ENCODE measurements at regions not wholly inside any gene's neighbourhood (a gene's known extent, or its start where the extent isn't known, plus 50 kb on each side); places are given as distances from the start of the nearest gene placed in this dataset.

DNA sequence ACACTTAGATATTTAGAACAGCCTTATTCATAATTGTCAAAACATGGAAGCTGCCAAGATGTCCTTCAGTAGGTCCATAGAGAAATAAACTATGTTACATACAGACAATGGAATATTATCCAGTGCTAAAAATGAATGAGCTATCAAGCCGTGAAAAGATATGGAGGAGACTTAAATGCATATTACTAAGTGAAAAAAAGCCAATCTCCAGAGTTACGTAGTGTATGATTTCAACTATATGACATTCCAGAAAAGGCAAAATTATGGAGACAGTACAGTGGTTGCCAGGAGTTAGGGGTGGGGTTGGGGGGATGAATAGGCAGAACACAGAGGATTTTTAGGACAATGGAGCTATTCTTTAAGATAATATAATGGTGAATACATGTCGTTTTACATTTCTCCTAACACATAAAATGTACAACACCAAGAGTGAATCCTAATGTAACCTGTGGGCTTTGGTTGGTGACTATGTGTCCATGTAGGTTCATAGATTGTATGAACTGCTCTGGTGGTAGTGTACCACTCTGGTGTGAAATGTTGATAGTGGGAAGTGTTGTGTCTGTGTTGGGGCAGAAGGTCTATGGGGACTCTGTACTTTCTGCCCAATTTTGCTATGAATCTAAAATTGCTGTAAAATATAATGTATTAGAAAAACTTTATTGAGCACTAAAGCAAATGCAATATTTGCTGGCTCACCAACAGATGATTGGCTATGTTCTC lies 122.6 kb downstream of the USP22 start:
- TF ChIP-seq JUN (IDR thresholded peaks at IDR 0.05; ENCODE audit: borderline replicate concordance, insufficient read depth, insufficient read length, low read depth) (no peak), EZH2 (IDR thresholded peaks at IDR 0.05; ENCODE audit: borderline replicate concordance, low read depth, low read length, severe bottlenecking) (no peak), GATA2 (IDR thresholded peaks at IDR 0.05; ENCODE audit: insufficient read depth, insufficient read length, low read depth, low read length) (no peak), POLR2AphosphoS5 (IDR thresholded peaks at IDR 0.05; ENCODE audit: insufficient read depth, low read depth, low read length) (no peak), POLR2A (IDR thresholded peaks at IDR 0.05; ENCODE audit: low read depth, low read length) (no peak), MYC (IDR thresholded peaks at IDR 0.05; ENCODE audit: low read depth, low read length) (no peak), FOS (IDR thresholded peaks at IDR 0.05; ENCODE audit: borderline replicate concordance, insufficient read depth, low read length) (no peak)
- TF ChIP-seq, protein P1, sequence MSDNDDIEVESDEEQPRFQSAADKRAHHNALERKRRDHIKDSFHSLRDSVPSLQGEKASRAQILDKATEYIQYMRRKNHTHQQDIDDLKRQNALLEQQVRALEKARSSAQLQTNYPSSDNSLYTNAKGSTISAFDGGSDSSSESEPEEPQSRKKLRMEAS (IDR thresholded peaks at IDR 0.05; ENCODE audit: insufficient read depth, insufficient read length): no peak
- TF ChIP-seq, protein P2, sequence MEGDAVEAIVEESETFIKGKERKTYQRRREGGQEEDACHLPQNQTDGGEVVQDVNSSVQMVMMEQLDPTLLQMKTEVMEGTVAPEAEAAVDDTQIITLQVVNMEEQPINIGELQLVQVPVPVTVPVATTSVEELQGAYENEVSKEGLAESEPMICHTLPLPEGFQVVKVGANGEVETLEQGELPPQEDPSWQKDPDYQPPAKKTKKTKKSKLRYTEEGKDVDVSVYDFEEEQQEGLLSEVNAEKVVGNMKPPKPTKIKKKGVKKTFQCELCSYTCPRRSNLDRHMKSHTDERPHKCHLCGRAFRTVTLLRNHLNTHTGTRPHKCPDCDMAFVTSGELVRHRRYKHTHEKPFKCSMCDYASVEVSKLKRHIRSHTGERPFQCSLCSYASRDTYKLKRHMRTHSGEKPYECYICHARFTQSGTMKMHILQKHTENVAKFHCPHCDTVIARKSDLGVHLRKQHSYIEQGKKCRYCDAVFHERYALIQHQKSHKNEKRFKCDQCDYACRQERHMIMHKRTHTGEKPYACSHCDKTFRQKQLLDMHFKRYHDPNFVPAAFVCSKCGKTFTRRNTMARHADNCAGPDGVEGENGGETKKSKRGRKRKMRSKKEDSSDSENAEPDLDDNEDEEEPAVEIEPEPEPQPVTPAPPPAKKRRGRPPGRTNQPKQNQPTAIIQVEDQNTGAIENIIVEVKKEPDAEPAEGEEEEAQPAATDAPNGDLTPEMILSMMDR (IDR thresholded peaks at IDR 0.05; ENCODE audit: extremely low read depth in 1 of 2, insufficient read depth in 1 of 2, low read depth in 1 of 2, low read length in 2 of 2): no peak
- H3K27ac ChIP-seq (ENCODE audit: insufficient read depth, low read depth, low read length): no peak overlapping the region
- FAIRE-seq: no peak

More for the DNA sequence above, 122.6 kb downstream of the USP22 start:
- Histone ChIP-seq H3K4me1 (ENCODE audit: control insufficient read depth, extremely low read depth, insufficient read depth, low read length) (no peaks in the 10 kb centered on the region), H3K4me3 (replicated peaks in 1 of 3; ENCODE audit: insufficient read depth in 1 of 3, low read depth in 1 of 3, low read length in 3 of 3) (no peak overlapping the region), H3K9me1 (replicated peaks; ENCODE audit: control insufficient read depth, extremely low read depth, insufficient read depth, low read length) (no peaks in the 10 kb centered on the region), H3K9me3 (replicated peaks; ENCODE audit: control insufficient read depth, insufficient read depth, low read length) (no peaks in the 10 kb centered on the region), H3K79me2 (ENCODE audit: control insufficient read depth, insufficient read depth, low read length) (no peaks in the 10 kb centered on the region), H3K27me3 (ENCODE audit: control insufficient read depth in 2 of 2, insufficient read depth in 2 of 2, low read length in 2 of 2) (no peaks in the 10 kb centered on the region), H3K4me2 (ENCODE audit: insufficient read depth, low read length) (no peak overlapping the region), H4K20me1 (replicated peaks; ENCODE audit: control insufficient read depth, extremely low read depth, insufficient read depth, low read length) (no peaks in the 10 kb centered on the region), H3K36me3 (ENCODE audit: control insufficient read depth in 2 of 2, extremely low read depth in 1 of 2, insufficient read depth in 2 of 2, low read length in 2 of 2) (no peaks in the 10 kb centered on the region), H3K9ac (replicated peaks; ENCODE audit: extremely low read depth, insufficient read depth, low read length) (no peak overlapping the region), H2AFZ (ENCODE audit: low read depth, low read length) (no peak overlapping the region)
- intact Hi-C loops (cut with micrococcal nuclease): no loop called here
- POLR2A ChIA-PET: no interaction called here
- no peak for DNase-seq (ENCODE audit: low read depth, low spot score)
- dilution Hi-C loops (cut with MboI; ENCODE audit: extremely low pct_ligation_motif_present, low sequenced_read_pairs): no loop called here
- CTCF ChIA-PET: no interaction called here
- no TSS peak for BruUV-seq (replicated peaks)

Measured in endothelial cell of umbilical vein (primary cell).